ENCODE measurements at regions not wholly inside any gene's neighbourhood (a gene's known extent, or its start where the extent isn't known, plus 50 kb on each side); places are given as distances from the start of the nearest gene placed in this dataset.
"Not testable (repeated sequence)": the region's sequence is repeated elsewhere in the genome, so short reads cannot be mapped to it uniquely, and the experiment has no call there.

DNA sequence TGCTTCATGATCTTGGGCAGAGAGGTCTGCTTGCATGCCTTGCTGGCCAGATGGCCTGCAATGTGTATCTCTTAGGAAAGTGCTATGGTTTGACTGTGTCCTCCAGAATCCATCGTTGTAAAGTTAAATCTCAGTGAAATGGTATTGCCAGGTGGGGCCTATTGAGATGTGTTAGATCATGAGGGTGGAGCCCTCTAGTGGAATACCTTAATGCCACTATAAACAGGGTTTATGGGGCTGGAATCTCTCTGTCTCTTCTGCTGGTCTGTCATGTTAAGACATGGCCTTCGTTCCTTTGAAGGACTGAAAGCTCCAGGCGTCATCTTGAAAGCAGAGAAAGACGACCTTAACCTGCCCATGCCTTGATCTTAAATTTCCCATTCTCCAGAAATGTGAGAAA lies 411.1 kb downstream of the RPIA start:
- not testable (repeated sequence) for H3K79me2 ChIP-seq (ENCODE audit: insufficient read depth, low read length); H3K4me2 ChIP-seq (ENCODE audit: insufficient read depth, insufficient read length, low read length); H3K18ac ChIP-seq (ENCODE audit: insufficient read length, low read depth, low read length); H4K5ac ChIP-seq (ENCODE audit: insufficient read length, low read depth, low read length); H3K27me3 ChIP-seq (ENCODE audit: insufficient read depth, low read length); DNase-seq; H3K14ac ChIP-seq (ENCODE audit: insufficient read depth, low read length); H2BK20ac ChIP-seq (ENCODE audit: low read depth, low read length, poor library complexity, severe bottlenecking); H3K9me3 ChIP-seq (ENCODE audit: control insufficient read depth, low read depth, low read length); H3K27me3 Mint-ChIP-seq (ENCODE audit: low read depth); H3K36me3 Mint-ChIP-seq (ENCODE audit: insufficient read depth in 1 of 3, low read depth in 3 of 3); H3K23me2 ChIP-seq (ENCODE audit: insufficient read length, low read depth, low read length, poor library complexity, severe bottlenecking); H2BK15ac ChIP-seq (ENCODE audit: low read depth, low read length); H2BK5ac ChIP-seq (ENCODE audit: insufficient read length, low read length); H3T11ph ChIP-seq (ENCODE audit: low read length); H3K23ac ChIP-seq (ENCODE audit: insufficient read length, low read depth, low read length); H3K79me1 ChIP-seq (ENCODE audit: insufficient read depth, low read depth, low read length, poor library complexity, severe bottlenecking); H3K4ac ChIP-seq (ENCODE audit: low read depth, low read length); H3K4me1 ChIP-seq (ENCODE audit: insufficient read depth, low read length); H2AFZ ChIP-seq (ENCODE audit: low read length); H2BK12ac ChIP-seq (ENCODE audit: insufficient read length, low read depth, low read length); H3K4me1 Mint-ChIP-seq; H4K20me1 ChIP-seq (ENCODE audit: control insufficient read depth, insufficient read depth, insufficient read length); H3K27ac ChIP-seq (ENCODE audit: insufficient read length, low read depth, low read length); H4K8ac ChIP-seq (replicated peaks; ENCODE audit: insufficient read length, low read depth, low read length); H3K9ac ChIP-seq (ENCODE audit: extremely low read depth, insufficient read length, low read length); H4K91ac ChIP-seq (ENCODE audit: insufficient read length, low read depth, low read length); H3K27ac Mint-ChIP-seq; H3K56ac ChIP-seq (ENCODE audit: insufficient read length, low read depth, low read length); H2AK5ac ChIP-seq (ENCODE audit: insufficient read length, low read length); H3K4me3 Mint-ChIP-seq; H2BK120ac ChIP-seq (ENCODE audit: low read depth, low read length, poor library complexity, severe bottlenecking)
- WGBS (ENCODE audit: extremely low coverage, insufficient read length, low lambda C conversion rate), result no CpG with 5 or more reads among the region's 4 CpGs
- H3K9me3 Mint-ChIP-seq, result peaks cover 18 to 31% of the 10 kb centered on the region in 2 experiments

DNA sequence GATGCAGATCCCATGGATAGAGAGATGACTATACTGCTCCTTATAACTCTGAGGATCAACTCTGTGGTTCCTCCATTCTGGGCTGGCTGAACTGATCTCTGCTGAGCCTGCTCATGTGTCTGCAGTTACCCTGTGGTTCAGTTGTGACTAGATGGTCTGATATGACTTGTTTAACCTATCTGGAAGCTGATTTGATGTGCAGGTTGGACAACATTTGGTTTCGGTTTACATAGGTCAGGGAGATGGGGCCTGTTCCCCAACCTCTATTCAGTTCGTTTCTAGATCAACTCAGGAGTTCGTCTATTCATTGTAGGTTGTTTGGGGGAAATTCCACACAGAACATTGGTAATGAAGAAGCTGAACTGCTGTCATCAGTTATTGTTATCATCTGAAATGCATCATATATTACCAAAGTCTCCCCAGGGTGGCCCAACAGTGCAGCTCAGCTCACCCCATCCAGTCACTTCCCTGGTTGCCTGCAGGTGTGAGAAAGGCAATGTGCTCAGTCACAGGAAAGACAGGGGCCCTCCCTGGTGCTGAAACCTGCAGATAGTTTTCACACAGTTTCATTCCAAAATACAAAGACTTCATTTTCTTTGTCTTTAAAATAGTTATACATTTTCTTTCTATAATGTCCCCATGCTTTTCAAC lies 415.0 kb downstream of the RPIA start:
- peaks cover 17 to 29% of the 10 kb centered on the region in 2 experiments for H3K9me3 Mint-ChIP-seq
- not testable (repeated sequence) for H3K79me2 ChIP-seq (ENCODE audit: insufficient read depth, low read length); H3K9ac ChIP-seq (ENCODE audit: extremely low read depth, insufficient read length, low read length); H3K14ac ChIP-seq (ENCODE audit: insufficient read depth, low read length); DNase-seq; H3T11ph ChIP-seq (ENCODE audit: low read length); H3K4me2 ChIP-seq (ENCODE audit: insufficient read depth, insufficient read length, low read length); H3K4me1 ChIP-seq (ENCODE audit: insufficient read depth, low read length); H2BK5ac ChIP-seq (ENCODE audit: insufficient read length, low read length); H4K5ac ChIP-seq (ENCODE audit: insufficient read length, low read depth, low read length); H3K23ac ChIP-seq (ENCODE audit: insufficient read length, low read depth, low read length); H2AFZ ChIP-seq (ENCODE audit: low read length); H4K91ac ChIP-seq (ENCODE audit: insufficient read length, low read depth, low read length); H2AK5ac ChIP-seq (ENCODE audit: insufficient read length, low read length); H3K36me3 Mint-ChIP-seq (ENCODE audit: insufficient read depth in 1 of 3, low read depth in 3 of 3); H3K27me3 ChIP-seq (ENCODE audit: insufficient read depth, low read length); H2BK20ac ChIP-seq (ENCODE audit: low read depth, low read length, poor library complexity, severe bottlenecking); H2BK15ac ChIP-seq (ENCODE audit: low read depth, low read length); H3K27me3 Mint-ChIP-seq (ENCODE audit: low read depth); H2BK120ac ChIP-seq (ENCODE audit: low read depth, low read length, poor library complexity, severe bottlenecking); H3K18ac ChIP-seq (ENCODE audit: insufficient read length, low read depth, low read length); H3K4ac ChIP-seq (ENCODE audit: low read depth, low read length); H3K27ac Mint-ChIP-seq; H3K9me3 ChIP-seq (ENCODE audit: control insufficient read depth, low read depth, low read length); H3K79me1 ChIP-seq (ENCODE audit: insufficient read depth, low read depth, low read length, poor library complexity, severe bottlenecking); H3K27ac ChIP-seq (ENCODE audit: insufficient read length, low read depth, low read length); H4K20me1 ChIP-seq (ENCODE audit: control insufficient read depth, insufficient read depth, insufficient read length); H3K23me2 ChIP-seq (ENCODE audit: insufficient read length, low read depth, low read length, poor library complexity, severe bottlenecking); H2BK12ac ChIP-seq (ENCODE audit: insufficient read length, low read depth, low read length); H3K56ac ChIP-seq (ENCODE audit: insufficient read length, low read depth, low read length); H3K4me1 Mint-ChIP-seq; H3K4me3 Mint-ChIP-seq; H4K8ac ChIP-seq (replicated peaks; ENCODE audit: insufficient read length, low read depth, low read length)
- WGBS (ENCODE audit: extremely low coverage, insufficient read length, low lambda C conversion rate), result no CpG with 5 or more reads among the region's 3 CpGs
